MCF 10A (cell line): ENCODE measurements at regions not wholly inside any gene's neighbourhood (a gene's known extent, or its start where the extent isn't known, plus 50 kb on each side); places are given as distances from the start of the nearest gene placed in this dataset.

ENCODE experiments used
- BruUV-seq: library from RNA; stranded (reverse); fragments of 400-500 nt; replicated peaks from 2 replicates; lab custom pipeline; 2021; lab: Mats Ljungman, UMichigan
- CTCF ChIA-PET: fragments of 300-600 bp; sonication (Branson Sonifier 250); formaldehyde crosslinking; extraction: SDS; loops from one replicate; lab custom pipeline; 2021; ENCODE audit warnings: antibody characterized with exemption, inconsistent platforms; lab: Yijun Ruan, JAX
- POLR2A ChIA-PET: fragments of 300-600, 350-650 bp; sonication (Branson Sonifier 250); formaldehyde crosslinking; extraction: SDS; loops from one replicate; lab custom pipeline; 2020; ENCODE audit warnings: antibody characterized with exemption, inconsistent platforms; lab: Yijun Ruan, JAX
- DNase-seq: peaks from one replicate; pipeline ENCODE4 v3.0.0-alpha.2; 2018; ENCODE audit not compliant: unreplicated experiment
- H3K27ac Mint-ChIP-seq: one replicate; pipeline ENCODE4 v1.8.0; 2022; ENCODE audit warnings: mild to moderate bottlenecking, low read depth, mixed read lengths; ENCODE audit not compliant: unreplicated experiment
- H3K27me3 Mint-ChIP-seq: one replicate; pipeline ENCODE4 v1.8.0; 2022; ENCODE audit warnings: mixed read lengths; ENCODE audit not compliant: insufficient read depth, unreplicated experiment
- H3K36me3 Mint-ChIP-seq: one replicate; pipeline ENCODE4 v1.8.0; 2022; ENCODE audit warnings: mild to moderate bottlenecking, moderate library complexity, mixed read lengths; ENCODE audit not compliant: insufficient read depth, unreplicated experiment
- H3K4me1 Mint-ChIP-seq: one replicate; pipeline ENCODE4 v1.8.0; 2022; ENCODE audit warnings: mixed read lengths; ENCODE audit not compliant: insufficient read depth, unreplicated experiment
- H3K4me3 Mint-ChIP-seq: one replicate; pipeline ENCODE4 v1.8.0; 2022; ENCODE audit warnings: mild to moderate bottlenecking, moderate library complexity, mixed read lengths; ENCODE audit not compliant: unreplicated experiment
- H3K9me3 Mint-ChIP-seq: one replicate; pipeline ENCODE4 v1.8.0; 2022; ENCODE audit warnings: mixed read lengths; ENCODE audit not compliant: unreplicated experiment
- CTCF ChIP-seq: fragments of 200-600 bp; IDR thresholded peaks from one replicate; pipeline ENCODE4 v1.8.0; 2022; ENCODE audit warnings: antibody characterized with exemption, mild to moderate bottlenecking; ENCODE audit not compliant: unreplicated experiment
- intact Hi-C: fragments of 100-400 bp; cut with micrococcal nuclease; formaldehyde crosslinking; loops from 2 replicates; pipeline ENCODE4 v1.14.1; 2022

- no peaks in the 10 kb centered on the region for H3K4me1 Mint-ChIP-seq
- no peak for TF ChIP-seq CTCF
- BruUV-seq: no TSS peak
- H3K4me3 Mint-ChIP-seq: no peak overlapping the region
- no peaks in the 10 kb centered on the region for H3K9me3 Mint-ChIP-seq
- H3K36me3 Mint-ChIP-seq: no peaks in the 10 kb centered on the region
- intact Hi-C loops: no loop called here
- DNase-seq: no peak
- ChIA-PET CTCF (no interaction called here), POLR2A (no interaction called here)
- no peak overlapping the region for H3K27ac Mint-ChIP-seq
- H3K27me3 Mint-ChIP-seq: no peaks in the 10 kb centered on the region
Observed at GRCh38 chr20:24742436-24742835, 206.6 kb upstream of the CST7 start.

- no TSS peak for BruUV-seq
- H3K27me3 Mint-ChIP-seq: no peaks in the 10 kb centered on the region
Observed at GRCh38 chr20:24742989-24743388, 206.1 kb upstream of the CST7 start.

GRCh38 chr20:24743641-24744040 is 205.4 kb upstream of the CST7 start:
- no peaks in the 10 kb centered on the region for H3K4me1 Mint-ChIP-seq
- H3K9me3 Mint-ChIP-seq: peaks cover 7% of the 10 kb centered on the region
- no peaks in the 10 kb centered on the region for H3K27me3 Mint-ChIP-seq
- ChIA-PET CTCF (no interaction called here), POLR2A (no interaction called here)
- no peak for DNase-seq
- no peak overlapping the region for H3K4me3 Mint-ChIP-seq
- intact Hi-C loops: no loop called here
- H3K27ac Mint-ChIP-seq: no peak overlapping the region
- no TSS peak for BruUV-seq
- no peak for TF ChIP-seq CTCF
- H3K36me3 Mint-ChIP-seq: no peaks in the 10 kb centered on the region

More at GRCh38 chr20:24742989-24743388, 206.1 kb upstream of the CST7 start:
- Mint-ChIP-seq H3K36me3 (no peaks in the 10 kb centered on the region), H3K9me3 (peaks cover under 1% of the 10 kb centered on the region), H3K27ac (no peak overlapping the region), H3K4me3 (no peak overlapping the region), H3K4me1 (no peaks in the 10 kb centered on the region)
- DNase-seq: no peak
- intact Hi-C loops: no loop called here
- ChIA-PET POLR2A (no interaction called here), CTCF (no interaction called here)
- no peak for TF ChIP-seq CTCF

GRCh38 chr20:24744747-24745146 is 204.3 kb upstream of the CST7 start:
- Mint-ChIP-seq H3K4me1 (no peaks in the 10 kb centered on the region), H3K4me3 (no peak overlapping the region), H3K27me3 (no peaks in the 10 kb centered on the region), H3K36me3 (no peaks in the 10 kb centered on the region), H3K27ac (no peak overlapping the region), H3K9me3 (peaks cover 11% of the 10 kb centered on the region)
- DNase-seq: no peak
- ChIA-PET CTCF (no interaction called here), POLR2A (no interaction called here)
- intact Hi-C loops: no loop called here
- no peak for TF ChIP-seq CTCF
- no TSS peak for BruUV-seq
